ENCODE measurements at regions not wholly inside any gene's neighbourhood (a gene's known extent, or its start where the extent isn't known, plus 50 kb on each side); places are given as distances from the start of the nearest gene placed in this dataset.

- TF ChIP-seq SIN3A (IDR thresholded peaks at IDR 0.05; ENCODE audit: borderline replicate concordance, insufficient read depth, low read depth, low read length), result no peak
- no peak for TF ChIP-seq POLR2AphosphoS5 (IDR thresholded peaks at IDR 0.05; ENCODE audit: low read depth, low read length)
- TF ChIP-seq CTCF (IDR thresholded peaks at IDR 0.05), result no peak
- no peak for TF ChIP-seq TCF7L2 (IDR thresholded peaks at IDR 0.05; ENCODE audit: low read depth, low read length)
- TF ChIP-seq REST (IDR thresholded peaks at IDR 0.05; ENCODE audit: insufficient read depth in 1 of 2, low read depth in 2 of 2, low read length in 1 of 2), result no peak
- DNase-seq (ENCODE audit: low read depth, low spot score), result no peak
- CTCF ChIA-PET, result no interaction called here
- H3K27ac ChIP-seq (ENCODE audit: low read length), result no peak overlapping the region
- no peak overlapping the region for H3K4me3 ChIP-seq (ENCODE audit: low read depth in 2 of 2, low read length in 2 of 2)
- in situ Hi-C loops (cut with HindIII; ENCODE audit: low pct_unique_long_range_greater_than_20kb, low sequenced_read_pairs) (no loop called here), intact Hi-C loops (cut with micrococcal nuclease; ENCODE audit: unreplicated experiment) (no loop called here)
- H3K9me3 ChIP-seq (ENCODE audit: control insufficient read depth, insufficient read depth, low read depth, low read length), result no peaks in the 10 kb centered on the region
- H3K4me1 ChIP-seq (ENCODE audit: control insufficient read depth, insufficient read depth, low read length), result no peaks in the 10 kb centered on the region
- no peak for ATAC-seq
- no TSS peak for BruUV-seq (replicated peaks)
- no peaks in the 10 kb centered on the region for H3K36me3 ChIP-seq (ENCODE audit: control insufficient read depth, insufficient read depth, low read length)
- no peaks in the 10 kb centered on the region for H3K27me3 ChIP-seq (ENCODE audit: control insufficient read depth, insufficient read depth, low read length)
- POLR2A ChIA-PET, result no interaction called here
Measured at GRCh38 chr4:18858229-18858922, 836.8 kb upstream of the LCORL start.

- Histone ChIP-seq H3K27me3 (ENCODE audit: control insufficient read depth, insufficient read depth, low read length) (no peaks in the 10 kb centered on the region), H3K9me3 (ENCODE audit: control insufficient read depth, insufficient read depth, low read depth, low read length) (no peaks in the 10 kb centered on the region), H3K4me1 (ENCODE audit: control insufficient read depth, insufficient read depth, low read length) (no peaks in the 10 kb centered on the region), H3K36me3 (ENCODE audit: control insufficient read depth, insufficient read depth, low read length) (no peaks in the 10 kb centered on the region), H3K27ac (ENCODE audit: low read length) (no peak overlapping the region), H3K4me3 (ENCODE audit: low read depth in 2 of 2, low read length in 2 of 2) (no peak overlapping the region)
- TF ChIP-seq CTCF (IDR thresholded peaks at IDR 0.05), result no peak
- TF ChIP-seq REST (IDR thresholded peaks at IDR 0.05; ENCODE audit: insufficient read depth in 1 of 2, low read depth in 2 of 2, low read length in 1 of 2), result no peak
- no peak for TF ChIP-seq POLR2AphosphoS5 (IDR thresholded peaks at IDR 0.05; ENCODE audit: low read depth, low read length)
- TF ChIP-seq TCF7L2 (IDR thresholded peaks at IDR 0.05; ENCODE audit: low read depth, low read length), result no peak
- TF ChIP-seq SIN3A (IDR thresholded peaks at IDR 0.05; ENCODE audit: borderline replicate concordance, insufficient read depth, low read depth, low read length), result no peak
- ChIA-PET CTCF (no interaction called here), POLR2A (no interaction called here)
- DNase-seq (ENCODE audit: low read depth, low spot score) (no peak), ATAC-seq (no peak)
- in situ Hi-C loops (cut with HindIII; ENCODE audit: low pct_unique_long_range_greater_than_20kb, low sequenced_read_pairs) (no loop called here), intact Hi-C loops (cut with micrococcal nuclease; ENCODE audit: unreplicated experiment) (no loop called here)
- BruUV-seq (replicated peaks), result no TSS peak
Measured at GRCh38 chr4:18850867-18851266, 829.3 kb upstream of the LCORL start.

Measured in Panc1 (cell line).